HS-5 (cell line): ENCODE measurements at regions not wholly inside any gene's neighbourhood (a gene's known extent, or its start where the extent isn't known, plus 50 kb on each side); places are given as distances from the start of the nearest gene placed in this dataset.
"Not testable (repeated sequence)": the region's sequence is repeated elsewhere in the genome, so short reads cannot be mapped to it uniquely, and the experiment has no call there.

ENCODE experiments used
- DNase-seq: peaks from one replicate; pipeline ENCODE4 v3.0.0-alpha.2; 2012; ENCODE audit warnings: low read depth

- no peak for DNase-seq
Measured at GRCh38 chr15:20368974-20369373, 172.6 kb downstream of the GOLGA6L6 start.

- no peak for DNase-seq
Measured at GRCh38 chr15:20367093-20367492, 174.5 kb downstream of the GOLGA6L6 start.

DNA sequence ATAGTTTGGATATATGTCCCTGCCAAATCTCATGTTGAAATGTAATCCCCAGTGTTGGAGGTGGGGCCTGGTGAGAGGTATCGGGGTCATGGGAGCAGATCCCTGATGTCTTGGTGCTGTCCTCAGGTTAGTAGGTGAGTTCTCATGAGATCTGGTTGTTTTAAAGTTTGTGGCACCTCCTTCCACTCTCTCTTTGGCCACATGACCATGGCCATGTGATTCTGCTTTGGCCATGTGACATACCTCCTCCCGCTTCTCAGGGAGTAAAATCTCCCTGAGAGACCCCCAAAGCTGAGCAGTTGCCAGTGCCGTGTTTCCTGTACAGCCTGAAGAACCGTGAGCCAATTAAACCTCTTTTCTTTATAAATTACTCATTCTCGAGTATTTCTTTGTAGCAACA is 178.0 kb downstream of the GOLGA6L6 start:
- not testable (repeated sequence) for DNase-seq

- DNase-seq = no peak
Measured at GRCh38 chr15:20361091-20361490, 180.5 kb downstream of the GOLGA6L6 start.

- no peak for DNase-seq
Measured at GRCh38 chr15:20358779-20359414, 182.7 kb downstream of the GOLGA6L6 start.

- DNase-seq = no peak
Measured at GRCh38 chr15:20358066-20358778, 183.4 kb downstream of the GOLGA6L6 start.

GRCh38 chr15:20357481-20358065 is 184.0 kb downstream of the GOLGA6L6 start:
- no peak for DNase-seq

DNA sequence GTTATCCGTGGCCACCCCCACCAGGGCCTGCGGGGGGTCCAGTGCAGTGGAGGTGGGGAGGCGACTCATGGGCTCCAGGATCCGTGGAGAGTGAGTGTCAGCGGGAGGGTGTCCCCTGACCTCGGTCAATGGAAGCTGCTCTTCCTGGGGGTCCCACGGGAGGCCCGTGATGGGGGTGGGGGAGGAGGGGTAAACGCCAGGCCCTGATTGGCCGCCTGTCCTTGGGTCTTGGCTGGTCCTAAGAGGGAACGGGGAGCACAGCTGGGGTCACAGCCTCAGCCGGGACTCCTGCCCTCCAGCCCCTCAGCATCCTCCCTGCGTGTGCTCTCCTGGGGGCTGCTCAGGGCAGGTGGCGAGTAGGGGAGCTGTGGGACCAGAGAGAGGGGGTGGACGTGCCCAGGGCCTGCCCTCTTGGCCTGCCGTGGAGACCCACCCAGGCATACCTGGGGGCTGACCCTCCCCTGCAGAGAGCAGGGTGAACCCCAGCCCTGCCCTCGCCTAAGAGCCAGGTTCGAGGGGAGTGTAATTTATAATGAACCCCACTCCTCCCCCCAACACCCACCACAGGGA is 184.6 kb downstream of the GOLGA6L6 start:
- DNase-seq = no peak

DNA sequence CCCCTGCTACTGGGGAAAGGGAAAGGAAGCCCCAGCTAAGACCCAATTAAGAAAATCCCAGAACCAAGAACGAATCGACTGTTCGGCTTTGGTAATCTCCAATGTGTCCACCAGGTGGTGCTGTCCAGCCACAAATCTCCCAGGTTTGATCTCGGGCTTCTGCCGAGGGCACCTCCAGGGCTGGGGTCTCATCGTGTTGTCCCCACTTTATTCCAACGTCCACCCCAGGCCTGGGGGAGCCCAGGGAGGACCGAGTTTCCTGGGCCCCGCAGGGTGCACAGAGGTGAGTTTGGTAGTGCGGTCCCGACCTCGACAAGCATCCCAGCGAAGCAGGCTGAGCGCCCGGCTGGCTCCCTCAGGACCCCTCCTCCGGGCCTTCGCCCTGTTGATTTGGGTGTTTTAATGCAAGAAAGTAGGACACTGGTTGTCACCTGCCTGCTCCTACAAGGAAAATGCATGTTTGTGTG is 185.1 kb downstream of the GOLGA6L6 start:
- DNase-seq = peak; percentile 15

- no peak for DNase-seq
Measured at GRCh38 chr15:20355256-20355868, 186.2 kb downstream of the GOLGA6L6 start.

DNA sequence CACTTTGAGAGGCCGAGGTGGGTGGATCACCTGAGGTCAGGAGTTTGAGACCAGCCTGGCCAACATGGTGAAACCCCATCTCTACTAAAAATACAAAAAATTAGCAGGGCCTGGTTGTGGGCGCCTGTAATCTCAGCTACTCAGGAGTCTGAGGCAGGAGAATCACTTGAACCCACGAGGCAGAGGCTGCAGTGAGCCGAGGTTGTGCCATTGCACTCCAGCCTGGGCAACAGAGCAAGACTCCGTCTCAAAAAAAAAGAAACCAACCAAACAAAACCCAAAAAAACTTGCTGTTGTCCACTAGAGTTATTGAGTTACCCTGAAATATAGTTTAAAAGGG is 186.7 kb downstream of the GOLGA6L6 start:
- not testable (repeated sequence) for DNase-seq

DNA sequence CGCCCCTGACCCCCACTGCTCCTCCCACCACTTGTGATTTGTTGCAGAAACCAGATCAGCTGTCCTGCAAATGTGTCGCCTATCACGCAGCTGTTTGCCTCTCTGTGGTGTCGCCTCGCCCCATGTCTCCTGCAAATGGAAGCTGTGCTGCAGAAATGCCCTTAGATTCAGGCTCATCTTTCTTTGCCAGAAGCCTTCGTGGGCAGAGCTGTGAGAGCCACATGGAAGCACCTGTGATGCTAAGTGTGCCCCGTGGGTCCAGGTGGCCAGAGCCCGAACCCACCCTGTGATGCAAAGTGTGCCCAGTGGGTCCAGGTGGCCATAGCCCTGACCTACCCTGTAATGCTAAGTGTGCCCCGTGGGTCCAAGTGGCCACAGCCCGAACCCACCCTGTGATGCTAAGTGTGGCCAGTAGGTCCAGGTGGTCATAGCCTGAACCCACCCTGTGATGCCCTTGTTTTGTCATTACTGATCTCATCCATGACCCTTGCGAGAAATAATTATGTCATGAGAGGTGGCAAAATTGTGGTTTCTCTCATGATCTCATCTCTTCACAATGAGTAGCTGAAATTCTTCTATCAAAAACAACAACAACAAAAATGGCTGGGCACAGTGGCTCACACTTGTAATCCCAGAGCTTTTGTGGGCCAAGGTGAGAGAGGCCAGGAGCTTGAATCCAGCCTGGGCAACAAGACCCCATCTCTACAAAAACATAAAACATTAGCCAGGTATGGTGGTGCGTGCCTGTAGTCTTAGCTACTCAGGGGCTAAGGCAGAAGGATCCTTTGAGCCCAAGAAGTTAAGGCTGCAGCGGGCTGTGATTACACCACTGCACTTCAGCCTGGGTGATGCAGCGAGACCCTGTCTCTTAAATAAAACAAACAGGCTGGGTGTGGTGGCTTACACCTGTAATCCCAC is 187.4 kb downstream of the GOLGA6L6 start:
- no peak for DNase-seq

DNA sequence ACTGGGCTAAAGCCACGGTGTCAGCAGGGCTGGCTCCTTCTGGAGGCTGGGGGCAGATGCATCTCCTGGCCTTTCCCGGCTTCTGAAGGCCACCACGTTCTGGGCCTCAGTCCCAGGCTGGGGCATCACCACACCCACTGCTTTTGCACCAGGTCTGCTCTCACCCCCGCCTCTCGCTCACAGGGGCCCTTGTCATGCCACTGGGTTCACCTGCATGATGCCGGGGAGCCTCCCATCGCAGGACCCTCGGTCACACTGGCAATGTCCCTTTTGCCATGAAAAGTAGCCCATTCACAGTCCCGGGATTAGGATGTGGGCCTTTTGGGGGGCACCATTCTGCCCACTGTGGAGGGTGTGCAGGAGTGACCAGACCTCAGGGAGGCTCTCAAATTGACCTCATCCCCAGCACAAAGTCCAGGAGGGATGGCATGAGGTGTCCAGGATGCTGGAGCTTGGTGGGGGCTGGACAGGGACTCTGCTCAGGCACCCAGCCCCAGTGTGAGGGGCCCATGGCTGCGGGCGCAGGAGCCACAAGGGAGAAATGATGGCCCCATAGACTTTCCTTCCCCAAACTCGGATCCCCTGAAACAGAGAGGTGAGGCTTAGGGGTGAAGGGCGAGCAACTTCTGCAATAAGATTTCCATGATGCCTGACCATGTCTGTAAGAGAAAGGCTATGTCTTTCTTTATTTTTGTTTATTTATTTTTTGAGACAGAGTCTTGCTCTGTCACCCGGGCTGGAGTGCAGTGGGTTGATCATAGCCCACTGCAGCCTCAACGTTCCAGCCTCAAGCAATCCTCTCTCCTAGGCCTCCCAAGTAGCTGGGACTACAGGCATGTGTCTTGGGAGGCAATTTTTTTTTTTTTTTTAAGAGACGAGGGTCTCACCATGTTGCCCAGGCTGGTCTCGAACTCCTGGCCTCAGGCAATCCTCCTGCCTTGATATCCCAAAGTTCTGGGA is 189.1 kb downstream of the GOLGA6L6 start:
- no peak for DNase-seq

DNA sequence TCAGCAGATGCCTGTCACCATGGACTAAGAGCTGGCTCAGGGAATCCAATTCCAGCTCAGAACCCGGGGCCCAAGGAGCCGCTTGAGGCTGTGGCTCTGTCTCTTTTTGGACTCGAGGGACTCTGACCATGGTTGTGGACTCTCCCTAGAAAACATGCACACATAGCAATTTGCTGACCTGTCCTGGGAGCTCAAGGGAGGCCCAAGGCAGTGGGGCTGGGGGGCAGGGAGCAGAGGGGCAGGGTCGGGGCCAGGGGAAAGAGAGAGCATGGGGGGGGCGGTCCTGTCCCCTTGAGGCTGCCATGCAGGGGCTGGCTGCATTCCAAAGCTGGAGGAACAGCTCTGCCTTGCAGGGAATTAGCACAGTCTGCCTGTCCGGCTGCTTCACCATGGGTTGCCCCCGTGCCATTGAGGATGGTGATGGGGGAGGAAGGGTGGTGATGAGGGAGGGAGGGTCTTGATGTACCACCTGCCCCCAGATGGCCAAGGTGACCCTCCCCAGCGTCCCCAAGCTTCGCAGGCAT is 190.1 kb downstream of the GOLGA6L6 start:
- no peak for DNase-seq

- no peak for DNase-seq
Measured at GRCh38 chr15:20349774-20350498, 191.7 kb downstream of the GOLGA6L6 start.

- DNase-seq = no peak
Measured at GRCh38 chr15:20348900-20349773, 192.5 kb downstream of the GOLGA6L6 start.

- DNase-seq = no peak
Measured at GRCh38 chr15:20348291-20348899, 193.2 kb downstream of the GOLGA6L6 start.
